ENCODE measurements at regions not wholly inside any gene's neighbourhood (a gene's known extent, or its start where the extent isn't known, plus 50 kb on each side); places are given as distances from the start of the nearest gene placed in this dataset.

- Mint-ChIP-seq H3K4me3 (no peak overlapping the region), H3K27ac (no peak overlapping the region; the same call in 1 of the 2 replicates), H3K27me3 (ENCODE audit: insufficient read depth, low read depth, poor library complexity) (no peaks in the 10 kb centered on the region), H3K4me1 (peaks cover 15% of the 10 kb centered on the region), H3K9me3 (peaks cover 24% of the 10 kb centered on the region), H3K36me3 (ENCODE audit: low read depth) (peaks cover 17% of the 10 kb centered on the region)
- Histone ChIP-seq H3K27ac (ENCODE audit: low read depth) (no peak overlapping the region), H2AFZ (peak overlapping the region; percentile 28; the same call in 1 of the 2 replicates), H3K4me1 (ENCODE audit: insufficient read depth) (peaks cover 17% of the 10 kb centered on the region), H3K36me3 (ENCODE audit: insufficient read depth) (no peaks in the 10 kb centered on the region), H3K27me3 (ENCODE audit: insufficient read depth) (no peaks in the 10 kb centered on the region), H3K79me2 (replicated peaks; ENCODE audit: insufficient read depth) (no peaks in the 10 kb centered on the region), H3K4me3 (no peak overlapping the region), H3K4me2 (no peak overlapping the region), H3K9me2 (ENCODE audit: insufficient read depth) (no peaks in the 10 kb centered on the region), H4K20me1 (replicated peaks; ENCODE audit: insufficient read depth) (no peaks in the 10 kb centered on the region), H3F3A (replicated peaks; ENCODE audit: low read depth) (no peaks in the 10 kb centered on the region)
- no peak for DNase-seq (ENCODE audit: low spot score)
- ATAC-seq = no peak
- TF ChIP-seq REST (IDR thresholded peaks at IDR 0.05; ENCODE audit: unreplicated experiment) (no peak), EZH2phosphoT487 (IDR thresholded peaks at IDR 0.05; ENCODE audit: unreplicated experiment) (no peak), CREB1 (CRISPR knock-in tag; IDR thresholded peaks at IDR 0.05; ENCODE audit: low read depth) (no peak), ETS1 (IDR thresholded peaks at IDR 0.05) (no peak), CTCF (conservative IDR thresholded peaks at IDR 0.05; ENCODE audit: low read depth in 2 of 2) (no peak), ZNF331 (CRISPR knock-in tag; IDR thresholded peaks at IDR 0.05; ENCODE audit: low read depth) (no peak)
Observed at GRCh38 chr3:111339017-111339416, 203.0 kb upstream of the CD96 start.

- Mint-ChIP-seq H3K4me3 (no peak overlapping the region), H3K27ac (no peak overlapping the region), H3K4me1 (no peaks in the 10 kb centered on the region), H3K36me3 (ENCODE audit: low read depth) (peaks cover 23% of the 10 kb centered on the region; the same call in 2 of the 3 replicates), H3K27me3 (ENCODE audit: insufficient read depth, low read depth, poor library complexity) (no peaks in the 10 kb centered on the region), H3K9me3 (peaks cover 35% of the 10 kb centered on the region)
- Histone ChIP-seq H2AFZ (no peak overlapping the region), H3K27ac (ENCODE audit: low read depth) (no peak overlapping the region), H3K79me2 (replicated peaks; ENCODE audit: insufficient read depth) (no peaks in the 10 kb centered on the region), H3F3A (replicated peaks; ENCODE audit: low read depth) (no peaks in the 10 kb centered on the region), H3K4me2 (no peak overlapping the region), H3K36me3 (ENCODE audit: insufficient read depth) (no peaks in the 10 kb centered on the region; the same call in 1 of the 2 replicates), H4K20me1 (replicated peaks; ENCODE audit: insufficient read depth) (no peaks in the 10 kb centered on the region), H3K4me3 (no peak overlapping the region), H3K4me1 (ENCODE audit: insufficient read depth) (no peaks in the 10 kb centered on the region), H3K27me3 (ENCODE audit: insufficient read depth) (no peaks in the 10 kb centered on the region), H3K9me2 (ENCODE audit: insufficient read depth) (peaks cover 11% of the 10 kb centered on the region)
- DNase-seq (ENCODE audit: low spot score) (no peak), ATAC-seq (peak; percentile 39)
- peak; percentile 68 for TF ChIP-seq REST (IDR thresholded peaks at IDR 0.05; ENCODE audit: unreplicated experiment)
- no peak for TF ChIP-seq POLR2AphosphoS5 (IDR thresholded peaks at IDR 0.05; ENCODE audit: low read depth)
Observed at GRCh38 chr3:111351334-111351733, 190.7 kb upstream of the CD96 start.
